Mammary epithelial cell (primary cell): ENCODE measurements at regions not wholly inside any gene's neighbourhood (a gene's known extent, or its start where the extent isn't known, plus 50 kb on each side); places are given as distances from the start of the nearest gene placed in this dataset.

Experiments
- EZH2 ChIP-seq: IDR thresholded peaks from 2 replicates; pipeline ENCODE4 v1.6.1; 2012; ENCODE audit warnings: low read length, inconsistent platforms, borderline replicate concordance
- TF ChIP-seq, protein P1 (sequence below), 2 donors: IDR thresholded peaks in 1 of 2; conservative IDR thresholded peaks in 1 of 2; 2 replicates each; pipeline ENCODE4 v1.5.1; 2011 to 2012; ENCODE audit warnings: inconsistent platforms in 2 of 2, low read length in 2 of 2, mild to moderate bottlenecking in 2 of 2, control low read depth in 1 of 2, low read depth in 1 of 2; ENCODE audit not compliant: insufficient read depth in 1 of 2; ENCODE audit errors: extremely low read depth in 1 of 2

DNA sequence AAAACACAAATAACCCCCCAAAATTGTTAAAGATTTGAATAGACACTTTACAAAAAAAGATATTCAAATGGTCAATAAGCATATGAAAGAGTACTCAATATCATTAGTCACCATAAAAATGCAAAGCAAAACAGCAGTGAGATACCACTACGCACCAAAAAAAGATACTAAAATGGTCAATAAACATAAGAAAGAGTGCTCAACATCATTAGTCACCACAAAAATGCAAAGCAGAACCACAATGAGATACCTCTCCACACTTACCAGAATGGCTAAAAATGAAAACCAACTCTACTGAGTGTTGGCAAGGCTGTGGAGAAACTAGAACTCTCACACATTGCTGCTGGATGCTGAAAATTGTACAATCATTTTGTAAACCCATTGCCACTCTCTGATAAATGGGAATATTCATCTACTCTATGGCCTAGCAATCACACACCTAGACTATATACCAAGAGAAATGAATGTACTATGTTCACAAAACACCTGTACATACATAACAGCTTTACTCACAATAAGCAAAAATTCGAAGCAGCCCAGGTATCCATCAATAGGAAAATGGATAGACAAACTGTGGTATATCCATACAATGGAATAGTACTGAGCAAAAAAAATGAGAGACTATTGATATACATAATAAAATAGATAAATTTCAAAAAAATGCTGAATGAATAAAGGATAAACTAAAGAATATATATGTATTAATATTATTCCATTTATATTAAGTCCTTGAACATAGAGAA lies 205.0 kb upstream of the DAPK1 start:
- TF ChIP-seq EZH2, result no peak
- TF ChIP-seq, protein P1, sequence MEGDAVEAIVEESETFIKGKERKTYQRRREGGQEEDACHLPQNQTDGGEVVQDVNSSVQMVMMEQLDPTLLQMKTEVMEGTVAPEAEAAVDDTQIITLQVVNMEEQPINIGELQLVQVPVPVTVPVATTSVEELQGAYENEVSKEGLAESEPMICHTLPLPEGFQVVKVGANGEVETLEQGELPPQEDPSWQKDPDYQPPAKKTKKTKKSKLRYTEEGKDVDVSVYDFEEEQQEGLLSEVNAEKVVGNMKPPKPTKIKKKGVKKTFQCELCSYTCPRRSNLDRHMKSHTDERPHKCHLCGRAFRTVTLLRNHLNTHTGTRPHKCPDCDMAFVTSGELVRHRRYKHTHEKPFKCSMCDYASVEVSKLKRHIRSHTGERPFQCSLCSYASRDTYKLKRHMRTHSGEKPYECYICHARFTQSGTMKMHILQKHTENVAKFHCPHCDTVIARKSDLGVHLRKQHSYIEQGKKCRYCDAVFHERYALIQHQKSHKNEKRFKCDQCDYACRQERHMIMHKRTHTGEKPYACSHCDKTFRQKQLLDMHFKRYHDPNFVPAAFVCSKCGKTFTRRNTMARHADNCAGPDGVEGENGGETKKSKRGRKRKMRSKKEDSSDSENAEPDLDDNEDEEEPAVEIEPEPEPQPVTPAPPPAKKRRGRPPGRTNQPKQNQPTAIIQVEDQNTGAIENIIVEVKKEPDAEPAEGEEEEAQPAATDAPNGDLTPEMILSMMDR (conservative IDR thresholded peaks at IDR 0.05 in 1 of 2, IDR thresholded peaks at IDR 0.05 in 1 of 2; ENCODE audit: extremely low read depth in 1 of 2, insufficient read depth in 1 of 2, low read depth in 1 of 2, low read length in 2 of 2), result no peak
